Peyer's patch (tissue), 4 donors: ENCODE measurements at regions not wholly inside any gene's neighbourhood (a gene's known extent, or its start where the extent isn't known, plus 50 kb on each side); places are given as distances from the start of the nearest gene placed in this dataset.
"Not testable (repeated sequence)": the region's sequence is repeated elsewhere in the genome, so short reads cannot be mapped to it uniquely, and the experiment has no call there.

Source experiments
- CTCF ChIP-seq, 6 experiments: fragments of 450-650 bp in 4 of 6; fragments of 200-600 bp in 2 of 6; sonication (generic) in 1 of 6; IDR thresholded peaks; one replicate each; pipeline ENCODE4 v1.5.1; 2017 to 2019; ENCODE audit warnings: antibody characterized with exemption in 6 of 6, mild to moderate bottlenecking in 3 of 6, moderate library complexity in 1 of 6
- POLR2A ChIP-seq, 2 donors: fragments of 450-650 bp; IDR thresholded peaks; one replicate each; pipeline ENCODE4 v1.5.1; 2017; ENCODE audit warnings: antibody characterized with exemption in 2 of 2, mild to moderate bottlenecking in 2 of 2, moderate library complexity in 2 of 2

- not testable (repeated sequence) for TF ChIP-seq CTCF, POLR2A (IDR thresholded peaks at IDR 0.05)
Observed at GRCh38 chr14:105772710-105773250, 246.4 kb downstream of the TMEM121 start.
